Thoracic aorta (tissue), 2 donors: ENCODE measurements at regions not wholly inside any gene's neighbourhood (a gene's known extent, or its start where the extent isn't known, plus 50 kb on each side); places are given as distances from the start of the nearest gene placed in this dataset.

Experiments used
- ATAC-seq: fragments of 150-250 bp; one replicate; pipeline ENCODE4 v1.8.0; 2017; ENCODE audit warnings: low read depth; ENCODE audit not compliant: insufficient number of reproducible peaks, low FRiP score
- DNase-seq: peaks from one replicate; pipeline ENCODE4 v3.0.0-alpha.2; 2020; ENCODE audit warnings: low spot score
- H3K27ac ChIP-seq, 2 donors: fragments of 200-600 bp; sonication (generic); 1 replicate in 1 of 2; 2 replicates in 1 of 2; pipeline ENCODE4 v1.5.1; 2016; ENCODE audit warnings: mild to moderate bottlenecking in 2 of 2, moderate library complexity in 2 of 2
- H3K27me3 ChIP-seq: fragments of 200-600 bp; sonication (generic); replicated peaks from 2 replicates; pipeline ENCODE4 v1.6.0; 2016; ENCODE audit warnings: mild to moderate bottlenecking; ENCODE audit not compliant: insufficient read depth
- H3K36me3 ChIP-seq: fragments of 200-600 bp; sonication (generic); one replicate; pipeline ENCODE4 v1.5.1; 2016
- H3K4me1 ChIP-seq, 2 donors: fragments of 200-600 bp; sonication (generic); 1 replicate in 1 of 2; 2 replicates in 1 of 2; pipeline versions ENCODE4 v1.5.1 to v1.6.0; 2016; ENCODE audit warnings: low read depth in 2 of 2, mild to moderate bottlenecking in 1 of 2; ENCODE audit not compliant: control insufficient read depth in 1 of 2
- H3K4me3 ChIP-seq: fragments of 200-600 bp; sonication (generic); 2 replicates; pipeline ENCODE4 v1.5.1; 2016; ENCODE audit warnings: mild to moderate bottlenecking
- H3K9me3 ChIP-seq: fragments of 200-600 bp; sonication (generic); 2 replicates; pipeline ENCODE4 v1.5.1; 2016
- TF ChIP-seq, protein P1 (sequence below): fragments of 200-600 bp; sonication (generic); IDR thresholded peaks from one replicate; pipeline ENCODE4 v1.5.1; 2019; ENCODE audit warnings: antibody characterized with exemption

GRCh38 chr11:98455500-98456307, 565.0 kb upstream of the CNTN5 start:
- DNase-seq (no peak), ATAC-seq (no peak)
- no peaks in the 10 kb centered on the region for H3K36me3 ChIP-seq
- H3K9me3 ChIP-seq = no peaks in the 10 kb centered on the region
- no peaks in the 10 kb centered on the region for H3K27me3 ChIP-seq
- H3K4me3 ChIP-seq = no peak overlapping the region
- H3K4me1 ChIP-seq = no peaks in the 10 kb centered on the region
- H3K27ac ChIP-seq = no peak overlapping the region
- TF ChIP-seq, protein P1, sequence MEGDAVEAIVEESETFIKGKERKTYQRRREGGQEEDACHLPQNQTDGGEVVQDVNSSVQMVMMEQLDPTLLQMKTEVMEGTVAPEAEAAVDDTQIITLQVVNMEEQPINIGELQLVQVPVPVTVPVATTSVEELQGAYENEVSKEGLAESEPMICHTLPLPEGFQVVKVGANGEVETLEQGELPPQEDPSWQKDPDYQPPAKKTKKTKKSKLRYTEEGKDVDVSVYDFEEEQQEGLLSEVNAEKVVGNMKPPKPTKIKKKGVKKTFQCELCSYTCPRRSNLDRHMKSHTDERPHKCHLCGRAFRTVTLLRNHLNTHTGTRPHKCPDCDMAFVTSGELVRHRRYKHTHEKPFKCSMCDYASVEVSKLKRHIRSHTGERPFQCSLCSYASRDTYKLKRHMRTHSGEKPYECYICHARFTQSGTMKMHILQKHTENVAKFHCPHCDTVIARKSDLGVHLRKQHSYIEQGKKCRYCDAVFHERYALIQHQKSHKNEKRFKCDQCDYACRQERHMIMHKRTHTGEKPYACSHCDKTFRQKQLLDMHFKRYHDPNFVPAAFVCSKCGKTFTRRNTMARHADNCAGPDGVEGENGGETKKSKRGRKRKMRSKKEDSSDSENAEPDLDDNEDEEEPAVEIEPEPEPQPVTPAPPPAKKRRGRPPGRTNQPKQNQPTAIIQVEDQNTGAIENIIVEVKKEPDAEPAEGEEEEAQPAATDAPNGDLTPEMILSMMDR = no peak

DNA sequence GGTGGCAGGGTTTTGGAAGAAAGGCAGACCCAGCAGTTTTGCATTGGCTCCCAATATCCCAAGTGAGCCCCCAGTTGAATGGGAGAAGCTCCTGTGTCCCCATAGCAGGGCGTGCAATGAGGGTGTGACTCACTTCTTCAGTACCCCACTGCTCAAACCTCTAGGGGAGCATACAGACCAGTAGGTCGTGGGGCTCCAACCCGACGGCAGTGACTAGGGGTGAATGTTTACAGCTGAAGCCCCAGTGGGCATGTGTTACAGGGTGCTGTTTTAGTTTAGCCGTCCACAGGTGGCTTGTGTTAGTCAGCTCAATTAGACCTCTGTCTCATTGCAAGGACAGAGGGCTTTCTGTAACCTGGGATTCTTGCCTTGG, 564.5 kb upstream of the CNTN5 start:
- no peak overlapping the region for H3K27ac ChIP-seq
- no peaks in the 10 kb centered on the region for H3K9me3 ChIP-seq
- H3K4me1 ChIP-seq = no peaks in the 10 kb centered on the region
- ATAC-seq = no peak
- no peaks in the 10 kb centered on the region for H3K27me3 ChIP-seq
- TF ChIP-seq, protein P1 = no peak
- no peaks in the 10 kb centered on the region for H3K36me3 ChIP-seq
- no peak overlapping the region for H3K4me3 ChIP-seq
- DNase-seq = no peak

GRCh38 chr11:98495016-98495415, 525.7 kb upstream of the CNTN5 start:
- no peaks in the 10 kb centered on the region for H3K27me3 ChIP-seq
- TF ChIP-seq, protein P1 = no peak
- no peak for DNase-seq
- H3K27ac ChIP-seq = no peak overlapping the region
- H3K36me3 ChIP-seq = no peaks in the 10 kb centered on the region
- no peaks in the 10 kb centered on the region for H3K9me3 ChIP-seq
- no peak for ATAC-seq
- H3K4me1 ChIP-seq = no peaks in the 10 kb centered on the region
- no peak overlapping the region for H3K4me3 ChIP-seq

- Histone ChIP-seq H3K27me3 (no peaks in the 10 kb centered on the region), H3K27ac (no peak overlapping the region), H3K4me1 (no peaks in the 10 kb centered on the region), H3K9me3 (no peaks in the 10 kb centered on the region), H3K36me3 (no peaks in the 10 kb centered on the region), H3K4me3 (no peak overlapping the region)
- TF ChIP-seq, protein P1 = no peak
- no peak for ATAC-seq
- no peak for DNase-seq
Observed at GRCh38 chr11:98495601-98496000, 525.1 kb upstream of the CNTN5 start.

DNA sequence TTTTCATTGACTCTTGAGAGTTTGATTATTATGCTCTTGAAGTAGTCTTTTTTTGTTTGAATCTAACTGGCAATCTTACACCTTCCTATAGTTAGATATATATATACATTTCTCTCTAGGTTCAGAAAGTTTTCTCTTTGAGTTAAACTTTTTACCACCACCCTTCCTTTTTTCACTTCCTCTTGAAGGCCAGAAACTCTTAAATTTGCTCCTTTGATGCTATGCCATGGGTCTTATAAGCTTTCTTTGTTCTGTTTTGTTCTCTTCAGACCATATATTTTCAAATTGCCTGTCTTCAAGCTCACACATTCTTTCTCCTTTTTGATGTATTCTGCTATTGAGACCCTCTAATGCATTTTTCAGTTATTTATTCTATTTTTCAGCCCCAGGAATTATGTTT, 513.5 kb upstream of the CNTN5 start:
- H3K4me1 ChIP-seq = no peaks in the 10 kb centered on the region
- ATAC-seq = no peak
- TF ChIP-seq, protein P1 = no peak

More for the DNA sequence above, 513.5 kb upstream of the CNTN5 start:
- no peaks in the 10 kb centered on the region for H3K36me3 ChIP-seq
- H3K27ac ChIP-seq = no peak overlapping the region
- no peak overlapping the region for H3K4me3 ChIP-seq
- no peaks in the 10 kb centered on the region for H3K9me3 ChIP-seq
- no peaks in the 10 kb centered on the region for H3K27me3 ChIP-seq
- no peak for DNase-seq
